NCI-H524 (cell line): ENCODE measurements at regions not wholly inside any gene's neighbourhood (a gene's known extent, or its start where the extent isn't known, plus 50 kb on each side); places are given as distances from the start of the nearest gene placed in this dataset.
A peak's percentile ranks its signal among the peaks of the same experiment; 100 is the strongest.

Source experiments
- DNase-seq, 2 experiments: peaks; one replicate each; lab custom pipeline; 2025; lab: John Stamatoyannopoulos, UW

- no peak for DNase-seq
Observed at GRCh38 chr20:10990625-10991382, 317.0 kb upstream of the JAG1 start.

DNA sequence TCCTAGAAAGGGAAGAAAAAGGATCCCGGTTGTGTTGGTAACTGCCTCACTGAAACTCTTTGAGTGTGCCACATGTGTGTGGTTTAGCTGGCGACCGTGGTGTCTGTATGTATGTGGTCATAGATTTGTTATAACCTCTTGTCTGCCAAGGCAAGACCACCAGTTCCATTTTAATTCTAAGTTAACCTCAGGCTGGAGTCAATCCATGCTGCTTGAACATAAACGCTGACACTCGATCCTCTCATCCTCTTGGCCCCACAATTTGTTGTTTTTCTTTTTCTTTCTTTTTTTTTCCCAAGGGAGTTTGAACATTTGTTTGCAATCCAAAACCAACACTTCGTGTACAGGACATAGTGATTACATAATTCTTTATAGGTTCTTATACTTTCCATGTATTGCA is 318.9 kb upstream of the JAG1 start:
- no peak for DNase-seq

DNA sequence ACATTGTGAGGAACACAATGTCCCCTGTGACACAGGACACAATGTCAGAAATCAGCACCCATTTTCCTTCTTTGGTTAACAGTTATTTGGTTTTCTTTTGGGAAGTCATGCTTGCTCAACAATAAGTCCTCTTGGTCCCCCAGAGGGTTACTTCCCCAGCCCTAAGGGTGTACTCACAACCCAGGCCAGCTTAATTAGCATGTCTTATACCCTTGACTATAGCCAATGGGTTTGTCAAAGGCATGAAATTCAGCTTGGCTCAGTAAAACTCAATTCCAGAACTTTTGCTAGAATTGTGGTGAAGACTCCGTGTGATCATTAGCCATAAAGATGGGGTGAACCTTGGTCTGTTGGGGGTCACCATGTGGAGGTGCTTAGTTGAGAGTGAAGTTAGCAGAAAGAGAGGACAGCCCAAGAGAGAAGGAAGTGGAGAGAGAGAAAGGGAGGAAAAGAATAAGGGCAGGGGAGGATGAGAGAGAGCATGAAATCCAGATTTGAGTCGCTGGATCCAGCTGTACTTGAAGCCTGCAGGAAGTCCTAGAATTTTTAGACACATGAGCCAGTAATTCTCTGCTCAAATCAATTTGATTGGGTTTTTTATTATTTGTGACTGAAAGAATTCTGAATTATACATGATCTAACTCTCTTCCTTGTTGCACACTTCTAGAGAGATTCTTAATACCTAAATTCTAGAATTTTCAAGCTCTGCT is 321.3 kb upstream of the JAG1 start:
- no peak for DNase-seq

- DNase-seq, result no peak
Observed at GRCh38 chr20:10998476-10998875, 324.7 kb upstream of the JAG1 start.

- DNase-seq, result no peak
Observed at GRCh38 chr20:11000416-11000815, 326.6 kb upstream of the JAG1 start.

GRCh38 chr20:11001302-11001701 is 327.5 kb upstream of the JAG1 start:
- DNase-seq, result no peak

GRCh38 chr20:11001764-11002540 is 328.2 kb upstream of the JAG1 start:
- no peak for DNase-seq

DNA sequence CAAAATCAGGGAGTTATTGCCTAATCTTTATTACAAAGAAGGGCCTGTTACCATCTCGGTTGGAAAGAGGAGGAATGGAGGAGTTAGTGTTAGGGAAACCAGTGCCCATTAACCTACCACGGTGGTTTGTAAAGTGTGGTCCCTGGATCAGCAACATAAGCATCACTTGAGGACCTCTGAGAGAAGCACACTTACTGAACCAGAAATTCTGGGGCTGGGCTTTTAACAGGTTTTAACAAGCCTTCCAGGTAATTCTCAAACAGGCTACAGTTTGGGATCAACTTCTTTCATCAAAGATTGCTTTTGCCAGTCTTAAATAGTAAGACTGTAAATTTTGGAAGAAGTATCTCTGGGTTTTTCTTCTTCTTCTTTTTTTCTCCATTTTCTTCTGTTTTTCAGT is 329.5 kb upstream of the JAG1 start:
- DNase-seq, result no peak

GRCh38 chr20:11008444-11009033 is 334.7 kb upstream of the JAG1 start:
- DNase-seq, result no peak

DNA sequence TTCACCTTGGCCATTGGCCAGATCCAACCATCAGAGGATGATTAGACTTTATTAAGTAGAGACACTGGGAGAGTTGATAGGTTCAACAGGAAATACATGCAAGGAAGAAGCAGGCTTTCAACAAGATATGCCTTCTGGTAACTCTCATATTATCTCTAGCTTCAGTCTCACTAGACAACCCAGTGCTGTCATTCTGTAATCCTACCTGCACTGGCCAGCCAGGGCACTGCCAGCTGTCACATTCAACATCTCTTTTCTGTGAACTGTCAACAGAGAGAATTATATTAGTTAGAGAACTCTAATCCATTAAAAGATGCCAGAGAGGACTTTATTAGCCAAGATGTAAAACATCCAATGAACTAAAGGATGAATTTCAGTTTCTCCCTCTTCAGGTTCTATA is 337.9 kb upstream of the JAG1 start:
- DNase-seq, result peak in 1 of 2 experiments; percentile 18

DNA sequence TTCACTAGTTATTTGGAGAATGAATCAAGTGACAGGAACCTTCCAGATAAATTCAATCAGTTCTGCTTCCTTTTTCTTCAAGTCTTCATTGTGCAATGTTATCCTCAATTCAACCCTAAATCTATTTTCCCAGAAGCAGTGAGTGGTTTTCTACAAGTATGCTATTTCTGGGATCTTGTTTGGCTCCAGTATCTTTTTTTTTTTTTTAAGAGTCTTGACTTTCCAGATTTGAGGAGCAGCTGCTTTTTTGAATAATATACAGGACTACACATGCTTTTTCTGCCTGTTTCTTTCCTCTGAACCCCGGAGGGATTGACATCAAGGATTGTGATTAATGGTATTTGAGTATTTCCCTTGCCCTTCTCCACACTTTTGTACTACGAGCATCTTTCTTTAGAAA is 339.2 kb upstream of the JAG1 start:
- DNase-seq, result no peak

DNA sequence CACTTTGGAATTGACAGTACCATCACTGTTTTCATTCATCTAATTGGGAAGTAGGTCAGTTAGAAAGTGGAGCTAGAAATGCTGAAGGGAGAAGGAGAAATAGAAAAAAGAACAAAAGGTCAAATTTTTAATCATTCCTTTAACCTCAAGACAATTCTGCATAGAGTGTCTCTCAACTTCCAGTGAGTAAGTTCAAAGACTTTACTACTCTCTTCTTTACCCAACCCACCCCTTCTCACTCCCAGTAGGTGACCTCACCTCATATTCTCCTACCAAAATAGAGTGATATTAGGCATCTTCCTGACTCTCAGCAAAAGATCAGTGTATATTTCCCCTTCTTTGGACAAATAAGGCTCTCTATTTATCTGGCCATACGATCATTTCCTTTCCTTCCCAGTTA is 340.0 kb upstream of the JAG1 start:
- no peak for DNase-seq

DNA sequence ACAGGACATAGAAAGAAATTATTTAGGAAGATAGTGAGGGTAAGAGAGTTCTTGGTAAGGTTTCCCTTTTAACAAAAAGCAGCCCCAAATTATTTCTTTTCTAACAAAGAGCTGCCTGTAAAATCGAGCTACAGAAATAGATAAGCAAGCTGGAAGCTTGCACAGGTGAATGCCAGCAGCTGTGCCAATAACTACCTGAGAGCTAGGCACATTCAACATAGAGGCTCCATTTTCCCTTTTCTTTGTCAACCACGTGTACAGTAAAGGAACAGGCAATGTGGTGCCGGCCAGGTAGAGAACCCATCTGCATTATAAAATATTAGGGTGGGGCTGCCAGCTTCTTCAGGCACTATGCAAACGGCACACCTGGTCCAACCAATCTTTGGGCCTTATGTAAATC is 341.6 kb upstream of the JAG1 start:
- DNase-seq, result no peak

- no peak for DNase-seq
Observed at GRCh38 chr20:11017446-11017845, 343.6 kb upstream of the JAG1 start.

DNA sequence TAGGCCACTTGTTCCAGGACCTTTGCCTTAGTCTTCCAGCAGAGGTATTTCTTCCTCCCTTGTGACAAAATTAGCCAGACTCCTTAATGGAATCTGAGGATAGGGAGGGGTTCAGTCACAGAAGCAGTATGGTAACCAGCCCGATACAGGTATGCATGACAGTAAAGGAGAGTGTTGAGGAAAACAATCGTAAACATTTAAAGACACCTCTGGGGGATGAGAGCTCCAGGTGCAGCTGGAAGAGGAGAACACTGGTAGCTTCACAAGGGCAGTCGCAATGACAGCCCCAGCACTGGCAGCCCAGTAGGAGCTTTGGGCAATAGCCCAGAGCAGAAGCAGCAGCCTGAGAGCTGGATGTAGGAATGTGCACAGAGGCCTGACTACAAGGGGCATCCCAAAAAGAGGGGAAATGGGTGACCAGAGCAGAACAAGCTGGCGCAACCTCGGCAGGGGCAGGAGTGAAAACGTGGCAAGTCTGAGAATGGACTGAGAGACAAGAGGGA is 344.9 kb upstream of the JAG1 start:
- DNase-seq, result no peak

GRCh38 chr20:11020712-11021111 is 346.9 kb upstream of the JAG1 start:
- no peak for DNase-seq

- no peak for DNase-seq
Observed at GRCh38 chr20:11027224-11027623, 353.4 kb upstream of the JAG1 start.

- no peak for DNase-seq
Observed at GRCh38 chr20:11030351-11030750, 356.6 kb upstream of the JAG1 start.

- DNase-seq, result no peak
Observed at GRCh38 chr20:11031300-11031699, 357.5 kb upstream of the JAG1 start.

GRCh38 chr20:11032611-11033010 is 358.8 kb upstream of the JAG1 start:
- no peak for DNase-seq

GRCh38 chr20:11034025-11034424 is 360.2 kb upstream of the JAG1 start:
- no peak for DNase-seq

GRCh38 chr20:11035211-11035610 is 361.4 kb upstream of the JAG1 start:
- DNase-seq, result no peak
